ENCODE measurements at regions not wholly inside any gene's neighbourhood (a gene's known extent, or its start where the extent isn't known, plus 50 kb on each side); places are given as distances from the start of the nearest gene placed in this dataset.

DNA sequence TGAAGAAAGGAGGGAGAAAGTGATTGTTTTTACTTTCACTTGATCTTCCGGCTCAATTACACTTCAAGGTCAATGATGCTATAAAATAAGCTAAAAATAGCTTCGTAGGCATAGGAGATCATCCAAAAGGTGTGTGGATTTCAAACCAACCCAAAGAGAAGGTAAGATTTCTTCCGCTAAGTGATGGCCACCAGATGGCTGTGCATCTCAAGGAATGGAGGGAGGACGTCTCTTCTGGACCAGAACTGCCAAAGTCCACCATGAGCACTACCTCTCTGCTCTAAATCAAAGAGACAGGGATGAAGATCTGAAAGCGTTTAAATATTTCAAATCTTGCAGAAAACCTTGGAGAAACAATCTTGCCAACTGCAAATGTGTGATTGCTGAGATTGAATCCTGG, 199.1 kb upstream of the ZPLD1 start:
- no peak for TF ChIP-seq FOXM1 (IDR thresholded peaks at IDR 0.05; ENCODE audit: borderline replicate concordance)
- no peak for TF ChIP-seq BHLHE40 (IDR thresholded peaks at IDR 0.05; ENCODE audit: borderline replicate concordance)
- no peak for TF ChIP-seq FOXA1 (IDR thresholded peaks at IDR 0.05)
- no peak for TF ChIP-seq L3MBTL2 (conservative IDR thresholded peaks at IDR 0.05)
- no peak for TF ChIP-seq ARNT (IDR thresholded peaks at IDR 0.05)
- no peak for TF ChIP-seq FOXK2 (IDR thresholded peaks at IDR 0.05)
- no peak for TF ChIP-seq LEF1 (IDR thresholded peaks at IDR 0.05; ENCODE audit: borderline replicate concordance)
- TF ChIP-seq, protein P1, sequence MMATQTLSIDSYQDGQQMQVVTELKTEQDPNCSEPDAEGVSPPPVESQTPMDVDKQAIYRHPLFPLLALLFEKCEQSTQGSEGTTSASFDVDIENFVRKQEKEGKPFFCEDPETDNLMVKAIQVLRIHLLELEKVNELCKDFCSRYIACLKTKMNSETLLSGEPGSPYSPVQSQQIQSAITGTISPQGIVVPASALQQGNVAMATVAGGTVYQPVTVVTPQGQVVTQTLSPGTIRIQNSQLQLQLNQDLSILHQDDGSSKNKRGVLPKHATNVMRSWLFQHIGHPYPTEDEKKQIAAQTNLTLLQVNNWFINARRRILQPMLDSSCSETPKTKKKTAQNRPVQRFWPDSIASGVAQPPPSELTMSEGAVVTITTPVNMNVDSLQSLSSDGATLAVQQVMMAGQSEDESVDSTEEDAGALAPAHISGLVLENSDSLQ (IDR thresholded peaks at IDR 0.05) = no peak
- no peak for TF ChIP-seq TARDBP (IDR thresholded peaks at IDR 0.05)
- TF ChIP-seq SP1 (IDR thresholded peaks at IDR 0.05) = no peak
- TF ChIP-seq ZNF384 (IDR thresholded peaks at IDR 0.05) = no peak
- no peak for TF ChIP-seq NFRKB (IDR thresholded peaks at IDR 0.05)

Data from HEK293T (cell line).